H1 (cell line): ENCODE measurements at regions not wholly inside any gene's neighbourhood (a gene's known extent, or its start where the extent isn't known, plus 50 kb on each side); places are given as distances from the start of the nearest gene placed in this dataset.

Experiments used
- CTCF ChIA-PET: fragments of 300-600 bp; sonication (Branson Sonifier 250); formaldehyde crosslinking; loops from one replicate; lab custom pipeline; 2021; ENCODE audit not compliant: partially characterized antibody; lab: Charles Lee
- POLR2A ChIA-PET: fragments of 300-600 bp; sonication (Branson Sonifier 250); formaldehyde crosslinking; loops from one replicate; lab custom pipeline; 2021; ENCODE audit warnings: inconsistent platforms; ENCODE audit not compliant: partially characterized antibody; lab: Charles Lee
- DNase-seq, 2 experiments: peaks; one replicate each; pipeline versions ENCODE4 v3.0.0 to v3.0.0-alpha.2; 2010 to 2022; ENCODE audit warnings: low spot score in 2 of 2, low read depth in 1 of 2, mixed read lengths in 1 of 2
- FAIRE-seq: peaks from 2 replicates; lab custom pipeline; 2011; peaks lifted over from hg19 to GRCh38; lab: Jason Lieb, UNC
- H2AFZ ChIP-seq: 2 replicates; pipeline ENCODE4 v1.8.1; 2012; ENCODE audit warnings: low read length, inconsistent platforms
- H2AK5ac ChIP-seq: 2 replicates; pipeline ENCODE4 v1.6.1; 2013; ENCODE audit warnings: low read depth, low read length
- H2BK120ac ChIP-seq: replicated peaks from 2 replicates; pipeline ENCODE3; 2013; ENCODE audit warnings: low read depth, low read length, inconsistent platforms
- H2BK12ac ChIP-seq: 2 replicates; pipeline ENCODE4 v1.6.1; 2013; ENCODE audit warnings: low read depth, low read length
- H2BK15ac ChIP-seq: 2 replicates; pipeline ENCODE4 v1.6.1; 2013; ENCODE audit warnings: low read length
- H2BK20ac ChIP-seq: 2 replicates; pipeline ENCODE4 v1.6.1; 2013; ENCODE audit warnings: low read length
- H2BK5ac ChIP-seq: 2 replicates; pipeline ENCODE4 v1.6.1; 2013; ENCODE audit warnings: low read depth, low read length
- H3K14ac ChIP-seq: 2 replicates; pipeline ENCODE4 v1.6.1; 2013; ENCODE audit warnings: inconsistent platforms; ENCODE audit not compliant: insufficient read length
- H3K18ac ChIP-seq: 2 replicates; pipeline ENCODE4 v1.6.1; 2013; ENCODE audit warnings: low read length; ENCODE audit errors: extremely low read depth
- H3K23ac ChIP-seq: 2 replicates; pipeline ENCODE4 v1.6.1; 2013; ENCODE audit warnings: inconsistent platforms; ENCODE audit not compliant: insufficient read length
- H3K23me2 ChIP-seq: 2 replicates; pipeline ENCODE4 v1.6.1; 2013; ENCODE audit warnings: low read depth, low read length
- H3K27ac ChIP-seq: 2 replicates; pipeline ENCODE4 v1.6.1; 2011; ENCODE audit warnings: low read depth, low read length, inconsistent platforms
- H3K27me3 ChIP-seq, 4 experiments: replicated peaks in 1 of 4; 1 replicate in 1 of 4; 2 replicates in 3 of 4; pipeline versions ENCODE4 v1.6.1 to v1.8.1; 2011 to 2013; ENCODE audit warnings: low read length in 3 of 4, mild to moderate bottlenecking in 3 of 4, inconsistent platforms in 2 of 4, mixed read lengths in 2 of 4, moderate library complexity in 1 of 4; ENCODE audit not compliant: control insufficient read depth in 3 of 4, insufficient read depth in 3 of 4; ENCODE audit errors: extremely low read depth in 1 of 4
- H3K36me3 ChIP-seq, 4 experiments: 2 replicates each; pipeline versions ENCODE4 v1.6.1 to v1.8.1; 2011 to 2013; ENCODE audit warnings: mild to moderate bottlenecking in 4 of 4, low read length in 3 of 4, moderate library complexity in 2 of 4, control low read depth in 1 of 4, inconsistent platforms in 1 of 4; ENCODE audit not compliant: insufficient read depth in 4 of 4, control insufficient read depth in 2 of 4
- H3K4ac ChIP-seq: replicated peaks from 2 replicates; pipeline ENCODE3; 2013; ENCODE audit warnings: low read length, low read depth, mixed read lengths, inconsistent platforms; ENCODE audit not compliant: insufficient read length
- H3K4me1 ChIP-seq, 4 experiments: replicated peaks in 1 of 4; 1 replicate in 1 of 4; 2 replicates in 3 of 4; pipeline versions ENCODE4 v1.6.1 to v1.8.1; 2011 to 2013; ENCODE audit warnings: low read length in 3 of 4, inconsistent platforms in 2 of 4, mixed read lengths in 1 of 4; ENCODE audit not compliant: insufficient read depth in 4 of 4, control insufficient read depth in 3 of 4
- H3K4me2 ChIP-seq, 2 experiments: 2 replicates each; pipeline versions ENCODE4 v1.6.1 to v1.8.1; 2011 to 2013; ENCODE audit warnings: low read depth in 2 of 2, low read length in 2 of 2, control low read depth in 1 of 2, inconsistent platforms in 1 of 2, mild to moderate bottlenecking in 1 of 2; ENCODE audit not compliant: insufficient read depth in 1 of 2
- H3K4me3 ChIP-seq, 4 experiments: fragments of 200-600, 300-600 bp in 1 of 4; sonication (generic), shearing (Covaris generic), sonication (Bioruptor Twin) in 1 of 4; 2 replicates each; pipeline versions ENCODE4 v1.5.1 to v1.8.1; 2011 to 2016; ENCODE audit warnings: low read length in 4 of 4, low read depth in 3 of 4, control low read depth in 2 of 4, inconsistent platforms in 2 of 4, mild to moderate bottlenecking in 2 of 4, mixed read lengths in 1 of 4, moderate library complexity in 1 of 4; ENCODE audit not compliant: insufficient read depth in 2 of 4; ENCODE audit errors: extremely low read depth in 1 of 4
- H3K56ac ChIP-seq: replicated peaks from 2 replicates; pipeline ENCODE3; 2013; ENCODE audit warnings: low read depth, mild to moderate bottlenecking, mixed read lengths, low read length, inconsistent platforms; ENCODE audit not compliant: insufficient read length
- H3K79me1 ChIP-seq: 2 replicates; pipeline ENCODE4 v1.6.1; 2013; ENCODE audit warnings: low read depth, low read length, control low read depth
- H3K79me2 ChIP-seq, 2 experiments: 2 replicates each; pipeline versions ENCODE4 v1.6.1 to v1.8.1; 2012 to 2013; ENCODE audit warnings: low read length in 2 of 2, mild to moderate bottlenecking in 2 of 2, inconsistent platforms in 1 of 2; ENCODE audit not compliant: insufficient read depth in 2 of 2, control insufficient read depth in 1 of 2
- H3K9ac ChIP-seq, 4 experiments: replicated peaks in 1 of 4; 1 replicate in 1 of 4; 2 replicates in 3 of 4; pipeline versions ENCODE4 v1.6.1 to v1.8.1; 2011 to 2013; ENCODE audit warnings: low read depth in 3 of 4, low read length in 3 of 4, control low read depth in 2 of 4, mild to moderate bottlenecking in 2 of 4, moderate library complexity in 2 of 4, inconsistent platforms in 1 of 4; ENCODE audit errors: extremely low read depth in 1 of 4
- H3K9me3 ChIP-seq, 2 experiments: 2 replicates each; pipeline versions ENCODE4 v1.6.1 to v1.8.1; 2012 to 2013; ENCODE audit warnings: mild to moderate bottlenecking in 2 of 2, moderate library complexity in 2 of 2, control low read depth in 1 of 2, inconsistent platforms in 1 of 2, low read depth in 1 of 2, low read length in 1 of 2, mixed read lengths in 1 of 2; ENCODE audit not compliant: insufficient read depth in 2 of 2
- H4K20me1 ChIP-seq, 2 experiments: replicated peaks in 1 of 2; 2 replicates each; pipeline versions ENCODE3 to v1.8.1; 2011 to 2013; ENCODE audit warnings: inconsistent platforms in 2 of 2, low read length in 2 of 2, mild to moderate bottlenecking in 1 of 2; ENCODE audit not compliant: insufficient read depth in 2 of 2, control insufficient read depth in 1 of 2
- H4K5ac ChIP-seq: 2 replicates; pipeline ENCODE4 v1.6.1; 2013; ENCODE audit warnings: low read length, low read depth, mixed read lengths, inconsistent platforms; ENCODE audit not compliant: insufficient read length
- H4K8ac ChIP-seq: 2 replicates; pipeline ENCODE4 v1.8.0; 2013; ENCODE audit warnings: mild to moderate bottlenecking, moderate library complexity, low read length, inconsistent platforms; ENCODE audit not compliant: insufficient read depth; ENCODE audit errors: extremely low read depth
- H4K91ac ChIP-seq: replicated peaks from 2 replicates; pipeline ENCODE3; 2013; ENCODE audit warnings: low read length, mixed read lengths, inconsistent platforms; ENCODE audit not compliant: insufficient read length
- BACH1 ChIP-seq: IDR thresholded peaks from 2 replicates; pipeline ENCODE4 v1.6.1; 2012; ENCODE audit warnings: low read length, improper control_type of control experiment
- FOSL1 ChIP-seq: IDR thresholded peaks from 2 replicates; pipeline ENCODE4 v1.6.1; 2011; ENCODE audit warnings: mild to moderate bottlenecking, low read depth, low read length, moderate library complexity; ENCODE audit not compliant: insufficient read depth
- HDAC6 ChIP-seq: IDR thresholded peaks from one replicate; pipeline ENCODE4 v1.7.1; 2012; ENCODE audit warnings: low read depth, mild to moderate bottlenecking, inconsistent platforms, low read length, moderate library complexity
- JUND ChIP-seq: IDR thresholded peaks from 2 replicates; pipeline ENCODE4 v1.6.1; 2011; ENCODE audit warnings: mild to moderate bottlenecking, improper control_type of control experiment, low read length
- MAFK ChIP-seq: IDR thresholded peaks from 2 replicates; pipeline ENCODE4 v1.6.1; 2012; ENCODE audit warnings: low read depth, mild to moderate bottlenecking, improper control_type of control experiment, low read length
- MAX ChIP-seq: IDR thresholded peaks from 2 replicates; pipeline ENCODE4 v1.6.1; 2012; ENCODE audit warnings: inconsistent platforms
- RFX5 ChIP-seq: IDR thresholded peaks from 2 replicates; pipeline ENCODE4 v1.6.1; 2011; ENCODE audit warnings: low read depth, low read length, improper control_type of control experiment, borderline replicate concordance
- SIX5 ChIP-seq: IDR thresholded peaks from 2 replicates; pipeline ENCODE4 v1.6.1; 2011; ENCODE audit warnings: mild to moderate bottlenecking, low read depth, low read length
- TCF12 ChIP-seq: IDR thresholded peaks from 2 replicates; pipeline ENCODE4 v1.6.1; 2011; ENCODE audit warnings: low read depth, mild to moderate bottlenecking, low read length
- WGBS, 2 experiments: shearing (Covaris generic) in 1 of 2; methylation state at CpG; one replicate each; pipeline versions ENCODE4 v1.1.6 to v1.1.7; 2013 to 2015; ENCODE audit warnings: low lambda C conversion rate in 2 of 2, mixed read lengths in 2 of 2, inconsistent platforms in 1 of 2, low coverage in 1 of 2, missing lambda C conversion rate in 1 of 2; ENCODE audit not compliant: insufficient replicate concordance in 2 of 2, insufficient coverage in 1 of 2, insufficient read length in 1 of 2; ENCODE audit errors: extremely low coverage in 1 of 2, missing lambda C conversion rate in 1 of 2; 5-methylcytosine and 5-hydroxymethylcytosine counted together

GRCh38 chr5:124927735-124928134, 181.3 kb upstream of the ZNF608 start:
- no peak for DNase-seq
- Histone ChIP-seq H3K27me3 (no peaks in the 10 kb centered on the region), H3K4me1 (peaks cover 0 to 6% (median 5%) of the 10 kb centered on the region in 4 experiments; a peak in 4 of 7 replicates), H3K4ac (no peak overlapping the region), H3K79me2 (no peaks in the 10 kb centered on the region), H3K9ac (no peak overlapping the region), H3K4me3 (no peak overlapping the region), H2BK120ac (no peak overlapping the region), H3K9me3 (no peaks in the 10 kb centered on the region), H3K18ac (no peak overlapping the region), H2BK15ac (no peak overlapping the region), H2AFZ (no peak overlapping the region), H3K79me1 (no peaks in the 10 kb centered on the region), H4K8ac (no peak overlapping the region), H2AK5ac (no peak overlapping the region), H3K56ac (no peak overlapping the region), H2BK20ac (no peak overlapping the region), H3K23ac (no peak overlapping the region), H3K14ac (no peak overlapping the region), H3K36me3 (no peaks in the 10 kb centered on the region), H4K5ac (no peak overlapping the region), H3K4me2 (no peak overlapping the region), H3K23me2 (no peaks in the 10 kb centered on the region), H3K27ac (no peak overlapping the region), H2BK5ac (no peak overlapping the region), H2BK12ac (no peak overlapping the region), H4K20me1 (no peaks in the 10 kb centered on the region), H4K91ac (no peak overlapping the region)
- CTCF ChIA-PET, result interaction anchor here (1.3 to 2.1 kb wide), 3 partner anchors 9 to 300 kb away, joined by 3 to 5 read pairs (median 3); no protein-coding TSS in a partner anchor
- FAIRE-seq, result no peak
- no peak for TF ChIP-seq TCF12
- no peak for TF ChIP-seq RFX5
- TF ChIP-seq FOSL1, result no peak
- no peak for TF ChIP-seq MAX
- TF ChIP-seq MAFK, result no peak
- no peak for TF ChIP-seq SIX5
- TF ChIP-seq BACH1, result no peak
- no peak for TF ChIP-seq JUND
- no peak for TF ChIP-seq HDAC6
- WGBS, 2 experiments, result 87% methylated on average over 3 of the region's 3 CpGs; no CpG with 5 or more reads in 1 of the 2 experiments
- POLR2A ChIA-PET, result no interaction called here
